ENCODE measurements at regions not wholly inside any gene's neighbourhood (a gene's known extent, or its start where the extent isn't known, plus 50 kb on each side); places are given as distances from the start of the nearest gene placed in this dataset.
A peak's percentile ranks its signal among the peaks of the same experiment; 100 is the strongest.

DNA sequence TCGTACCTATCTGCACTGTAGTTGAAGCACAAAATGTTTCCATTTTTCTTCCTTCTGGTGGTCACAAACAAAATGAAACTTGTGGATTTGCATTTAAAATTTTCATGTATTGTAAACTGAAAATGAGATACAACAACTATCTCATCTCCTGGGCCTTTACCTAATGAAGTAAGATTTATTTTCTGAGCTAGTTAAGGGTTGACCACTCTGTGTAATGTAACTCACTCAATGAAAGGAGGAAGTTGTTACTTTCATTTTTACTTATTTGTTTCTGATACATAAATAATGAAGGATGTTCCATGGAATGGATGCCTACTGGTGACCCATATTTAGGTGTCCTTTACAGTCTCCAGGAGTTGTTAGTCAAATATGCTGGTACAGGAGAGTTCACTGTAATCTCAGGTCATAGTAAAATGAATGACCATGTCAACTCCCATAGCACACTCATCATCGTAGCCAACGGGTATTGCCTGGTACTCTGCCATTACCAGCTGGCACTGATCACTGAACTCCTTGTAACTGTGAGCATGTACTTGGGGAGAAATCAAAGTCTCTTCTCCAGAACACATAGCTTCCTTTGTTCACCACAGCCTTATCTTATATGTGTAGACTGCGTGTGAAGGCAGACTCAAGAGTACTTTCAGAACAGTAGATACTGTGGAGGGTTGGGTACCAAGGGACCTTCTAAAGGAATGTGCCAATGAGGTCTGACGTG is 474.2 kb upstream of the ROBO2 start:
- no peaks in the 10 kb centered on the region for H3K27me3 ChIP-seq (ENCODE audit: low read length)
- H3K79me2 ChIP-seq (ENCODE audit: low read length), result no peaks in the 10 kb centered on the region
- H3K4me2 ChIP-seq (ENCODE audit: low read depth, low read length, poor library complexity, severe bottlenecking), result no peak overlapping the region
- H3K9ac ChIP-seq (ENCODE audit: low read length), result no peak overlapping the region
- no peaks in the 10 kb centered on the region for H4K20me1 ChIP-seq (ENCODE audit: insufficient read depth, low read depth, low read length)
- H3K9me3 ChIP-seq (ENCODE audit: low read length), result no peaks in the 10 kb centered on the region
- H2AFZ ChIP-seq (ENCODE audit: low read length), result no peak overlapping the region
- DNase-seq, result no peak
- H3K36me3 ChIP-seq (ENCODE audit: insufficient read depth, low read length), result no peaks in the 10 kb centered on the region
- H3K9me2 ChIP-seq (replicated peaks; ENCODE audit: insufficient read depth, low read length), result no peaks in the 10 kb centered on the region
- H3K4me1 ChIP-seq (ENCODE audit: low read length), result no peaks in the 10 kb centered on the region
- no peak overlapping the region for H3K27ac ChIP-seq (ENCODE audit: low read length)
- no peak overlapping the region for H3K4me3 ChIP-seq (ENCODE audit: low read length)

DNA sequence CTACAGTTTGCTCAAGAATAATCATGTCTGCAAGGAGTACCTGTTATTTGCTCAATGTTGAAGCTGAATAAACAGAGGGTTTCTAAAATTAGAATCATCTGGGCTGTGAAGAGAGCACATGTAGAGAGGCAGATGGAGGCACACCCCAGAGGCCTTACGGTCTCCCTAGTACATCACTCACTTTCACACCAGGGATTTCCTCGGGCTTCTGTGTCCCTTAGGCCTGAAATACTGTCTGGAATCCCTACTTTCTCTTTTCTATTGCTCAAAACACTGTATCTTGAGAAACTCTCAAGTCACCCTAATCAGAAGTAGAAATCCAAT is 473.7 kb upstream of the ROBO2 start:
- DNase-seq, result no peak
- no peak overlapping the region for H2AFZ ChIP-seq (ENCODE audit: low read length)

DNA sequence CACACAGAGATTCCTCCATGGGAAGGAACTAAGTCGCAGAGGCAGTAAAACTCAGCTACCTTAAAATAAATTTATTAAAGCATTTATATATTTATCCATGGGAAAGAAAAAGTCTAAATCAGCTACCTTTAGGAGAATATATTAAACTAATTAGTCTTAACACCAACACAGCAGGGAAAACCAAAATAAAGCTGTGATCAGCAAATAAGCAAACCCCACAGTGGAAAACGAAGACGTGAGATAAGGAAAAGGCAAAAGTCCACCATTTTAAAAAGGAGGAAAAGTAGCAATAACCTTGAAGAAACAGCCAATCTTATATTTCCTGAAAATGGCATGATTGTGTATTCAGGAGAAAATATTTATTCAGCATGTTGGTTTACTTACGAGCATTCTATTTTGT is 473.0 kb upstream of the ROBO2 start:
- H3K4me2 ChIP-seq (ENCODE audit: low read depth, low read length, poor library complexity, severe bottlenecking), result no peak overlapping the region
- no peaks in the 10 kb centered on the region for H3K9me2 ChIP-seq (replicated peaks; ENCODE audit: insufficient read depth, low read length)
- no peak overlapping the region for H3K27ac ChIP-seq (ENCODE audit: low read length)
- no peaks in the 10 kb centered on the region for H3K9me3 ChIP-seq (ENCODE audit: low read length)
- no peaks in the 10 kb centered on the region for H3K36me3 ChIP-seq (ENCODE audit: insufficient read depth, low read length)
- no peaks in the 10 kb centered on the region for H3K4me1 ChIP-seq (ENCODE audit: low read length)
- no peaks in the 10 kb centered on the region for H4K20me1 ChIP-seq (ENCODE audit: insufficient read depth, low read depth, low read length)
- DNase-seq, result no peak
- no peaks in the 10 kb centered on the region for H3K79me2 ChIP-seq (ENCODE audit: low read length)
- no peaks in the 10 kb centered on the region for H3K27me3 ChIP-seq (ENCODE audit: low read length)
- H3K4me3 ChIP-seq (ENCODE audit: low read length), result no peak overlapping the region
- H2AFZ ChIP-seq (ENCODE audit: low read length), result no peak overlapping the region
- H3K9ac ChIP-seq (ENCODE audit: low read length), result no peak overlapping the region

More for the DNA sequence above, 473.7 kb upstream of the ROBO2 start:
- Histone ChIP-seq H3K79me2 (ENCODE audit: low read length) (no peaks in the 10 kb centered on the region), H3K9me2 (replicated peaks; ENCODE audit: insufficient read depth, low read length) (no peaks in the 10 kb centered on the region), H4K20me1 (ENCODE audit: insufficient read depth, low read depth, low read length) (no peaks in the 10 kb centered on the region), H3K9ac (ENCODE audit: low read length) (no peak overlapping the region), H3K4me3 (ENCODE audit: low read length) (no peak overlapping the region), H3K9me3 (ENCODE audit: low read length) (no peaks in the 10 kb centered on the region), H3K4me1 (ENCODE audit: low read length) (no peaks in the 10 kb centered on the region), H3K36me3 (ENCODE audit: insufficient read depth, low read length) (no peaks in the 10 kb centered on the region), H3K27ac (ENCODE audit: low read length) (no peak overlapping the region), H3K27me3 (ENCODE audit: low read length) (no peaks in the 10 kb centered on the region), H3K4me2 (ENCODE audit: low read depth, low read length, poor library complexity, severe bottlenecking) (no peak overlapping the region)

DNA sequence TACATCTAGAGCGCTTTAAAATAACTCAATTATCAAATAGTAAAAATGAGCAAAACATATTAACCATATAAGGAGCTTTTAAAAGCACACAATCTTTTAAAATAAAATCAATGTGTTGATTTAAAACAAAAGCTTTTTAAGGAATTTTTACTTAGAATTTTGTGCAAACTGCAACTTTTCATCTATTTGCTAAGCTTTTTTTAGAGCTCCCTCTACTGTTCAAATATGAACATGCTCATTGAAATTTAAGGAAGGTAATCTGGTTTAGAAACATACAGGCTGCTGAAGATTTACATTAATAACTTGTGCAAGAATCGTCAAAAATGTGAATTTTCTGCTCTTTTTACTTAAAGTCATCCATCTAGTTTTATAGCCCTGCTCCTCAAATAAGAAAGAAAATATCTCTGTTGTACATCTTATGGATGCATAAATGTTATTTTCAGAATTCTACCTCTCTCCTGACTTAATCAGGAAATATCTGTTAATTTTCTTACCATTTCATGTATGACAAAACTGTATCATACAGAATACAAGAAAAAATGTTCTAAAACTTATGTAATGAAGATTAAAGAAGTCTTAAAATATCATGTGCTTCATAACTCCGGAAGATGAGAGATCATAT is 469.4 kb upstream of the ROBO2 start:
- H3K9me2 ChIP-seq (replicated peaks; ENCODE audit: insufficient read depth, low read length), result no peaks in the 10 kb centered on the region
- H3K27me3 ChIP-seq (ENCODE audit: low read length), result no peaks in the 10 kb centered on the region
- H3K4me3 ChIP-seq (ENCODE audit: low read length), result no peak overlapping the region
- H3K4me1 ChIP-seq (ENCODE audit: low read length), result no peaks in the 10 kb centered on the region
- no peak overlapping the region for H2AFZ ChIP-seq (ENCODE audit: low read length)
- no peaks in the 10 kb centered on the region for H3K36me3 ChIP-seq (ENCODE audit: insufficient read depth, low read length)
- no peaks in the 10 kb centered on the region for H4K20me1 ChIP-seq (ENCODE audit: insufficient read depth, low read depth, low read length)
- no peaks in the 10 kb centered on the region for H3K9me3 ChIP-seq (ENCODE audit: low read length)
- DNase-seq, result peak; percentile 64
- no peaks in the 10 kb centered on the region for H3K79me2 ChIP-seq (ENCODE audit: low read length)
- no peak overlapping the region for H3K9ac ChIP-seq (ENCODE audit: low read length)
- no peak overlapping the region for H3K4me2 ChIP-seq (ENCODE audit: low read depth, low read length, poor library complexity, severe bottlenecking)
- no peak overlapping the region for H3K27ac ChIP-seq (ENCODE audit: low read length)

DNA sequence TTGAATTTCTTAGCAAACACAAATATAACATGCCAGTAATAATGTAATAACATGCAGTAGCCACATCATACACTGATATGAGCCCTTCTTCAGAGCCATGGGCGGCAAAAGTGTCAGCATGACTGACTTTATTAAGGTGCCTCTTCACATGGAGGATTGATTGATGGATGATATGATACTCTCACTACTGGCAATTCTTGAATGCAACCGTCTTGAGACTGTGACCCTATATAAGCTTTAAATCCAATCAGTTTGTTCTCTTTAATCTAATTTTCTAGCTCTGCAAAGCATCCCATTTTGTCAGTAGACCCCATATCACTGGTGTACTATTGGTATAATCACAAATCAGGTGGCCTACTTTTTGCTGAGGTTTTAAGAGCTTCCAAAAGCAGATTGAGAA is 463.7 kb upstream of the ROBO2 start:
- Histone ChIP-seq H3K9me3 (ENCODE audit: low read length) (no peaks in the 10 kb centered on the region), H3K4me1 (ENCODE audit: low read length) (no peaks in the 10 kb centered on the region), H2AFZ (ENCODE audit: low read length) (no peak overlapping the region), H3K4me2 (ENCODE audit: low read depth, low read length, poor library complexity, severe bottlenecking) (no peak overlapping the region), H3K9ac (ENCODE audit: low read length) (no peak overlapping the region), H3K36me3 (ENCODE audit: insufficient read depth, low read length) (no peaks in the 10 kb centered on the region), H3K4me3 (ENCODE audit: low read length) (no peak overlapping the region), H3K27me3 (ENCODE audit: low read length) (no peaks in the 10 kb centered on the region), H4K20me1 (ENCODE audit: insufficient read depth, low read depth, low read length) (no peaks in the 10 kb centered on the region), H3K27ac (ENCODE audit: low read length) (no peak overlapping the region), H3K9me2 (replicated peaks; ENCODE audit: insufficient read depth, low read length) (no peaks in the 10 kb centered on the region), H3K79me2 (ENCODE audit: low read length) (no peaks in the 10 kb centered on the region)
- DNase-seq, result no peak

DNA sequence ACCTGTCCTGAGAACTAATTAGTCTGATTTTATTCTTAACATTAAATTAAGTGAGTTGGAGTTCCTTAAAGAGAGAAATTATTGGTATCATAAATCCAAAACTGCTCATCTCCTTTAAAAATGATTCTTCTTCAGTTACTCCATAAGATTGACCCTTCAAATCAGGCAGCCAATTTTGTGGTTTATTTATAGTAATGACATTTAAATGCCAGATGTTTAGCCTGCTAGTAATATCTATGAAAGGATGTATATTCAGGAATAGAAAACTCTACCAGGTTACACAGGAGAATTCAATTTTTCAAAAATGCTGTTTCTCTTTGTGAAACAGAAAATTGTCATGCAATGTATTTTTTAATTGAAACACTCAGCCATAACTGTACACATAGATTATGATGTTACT is 457.8 kb upstream of the ROBO2 start:
- Histone ChIP-seq H3K4me1 (ENCODE audit: low read length) (no peaks in the 10 kb centered on the region), H3K27ac (ENCODE audit: low read length) (no peak overlapping the region), H3K9ac (ENCODE audit: low read length) (no peak overlapping the region), H3K4me3 (ENCODE audit: low read length) (no peak overlapping the region), H3K9me3 (ENCODE audit: low read length) (no peaks in the 10 kb centered on the region), H3K9me2 (replicated peaks; ENCODE audit: insufficient read depth, low read length) (no peaks in the 10 kb centered on the region), H3K27me3 (ENCODE audit: low read length) (no peaks in the 10 kb centered on the region), H3K4me2 (ENCODE audit: low read depth, low read length, poor library complexity, severe bottlenecking) (no peak overlapping the region), H4K20me1 (ENCODE audit: insufficient read depth, low read depth, low read length) (no peaks in the 10 kb centered on the region), H3K36me3 (ENCODE audit: insufficient read depth, low read length) (no peaks in the 10 kb centered on the region), H3K79me2 (ENCODE audit: low read length) (no peaks in the 10 kb centered on the region), H2AFZ (ENCODE audit: low read length) (no peak overlapping the region)
- no peak for DNase-seq

DNA sequence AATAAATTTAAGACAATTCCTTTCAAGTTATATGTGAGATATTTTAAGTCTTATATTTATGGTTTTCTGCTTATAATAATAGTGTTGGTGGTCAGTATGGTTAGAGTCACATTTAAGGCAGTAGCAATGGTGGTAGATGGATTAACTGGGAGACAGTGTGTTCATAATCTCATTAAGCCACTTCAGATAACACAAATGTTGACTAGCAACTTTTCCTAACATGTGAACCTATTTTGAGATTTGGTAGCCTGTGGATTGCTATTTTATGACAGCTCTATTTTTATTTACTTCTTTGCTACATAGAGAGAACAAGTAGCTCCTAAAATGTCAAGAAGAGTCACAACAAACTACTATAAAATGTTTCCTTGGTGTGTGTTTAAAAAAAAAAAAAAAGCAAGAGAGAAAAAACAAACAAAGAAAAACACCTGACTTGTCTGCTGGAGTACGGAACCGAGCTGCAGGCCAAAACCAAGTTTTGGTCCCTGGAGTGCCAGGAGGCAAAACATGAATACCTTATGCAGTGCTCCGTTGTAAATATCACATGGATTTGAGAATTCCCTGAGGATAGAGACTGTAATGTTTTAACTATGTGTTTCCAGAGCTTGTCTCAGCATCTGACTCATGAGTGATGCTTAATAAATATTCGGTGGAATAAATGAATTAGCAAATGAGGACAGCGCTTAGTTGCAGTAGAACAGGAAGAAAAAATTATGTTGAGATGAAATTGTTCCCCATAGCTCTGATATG is 457.1 kb upstream of the ROBO2 start:
- H3K9me2 ChIP-seq (replicated peaks; ENCODE audit: insufficient read depth, low read length), result no peaks in the 10 kb centered on the region
- no peak overlapping the region for H2AFZ ChIP-seq (ENCODE audit: low read length)
- no peak overlapping the region for H3K9ac ChIP-seq (ENCODE audit: low read length)
- H3K27ac ChIP-seq (ENCODE audit: low read length), result no peak overlapping the region
- no peaks in the 10 kb centered on the region for H3K27me3 ChIP-seq (ENCODE audit: low read length)
- no peaks in the 10 kb centered on the region for H3K4me1 ChIP-seq (ENCODE audit: low read length)
- no peak overlapping the region for H3K4me2 ChIP-seq (ENCODE audit: low read depth, low read length, poor library complexity, severe bottlenecking)
- no peak overlapping the region for H3K4me3 ChIP-seq (ENCODE audit: low read length)
- H3K9me3 ChIP-seq (ENCODE audit: low read length), result no peaks in the 10 kb centered on the region
- H3K36me3 ChIP-seq (ENCODE audit: insufficient read depth, low read length), result no peaks in the 10 kb centered on the region
- H3K79me2 ChIP-seq (ENCODE audit: low read length), result no peaks in the 10 kb centered on the region
- DNase-seq, result no peak
- H4K20me1 ChIP-seq (ENCODE audit: insufficient read depth, low read depth, low read length), result no peaks in the 10 kb centered on the region

DNA sequence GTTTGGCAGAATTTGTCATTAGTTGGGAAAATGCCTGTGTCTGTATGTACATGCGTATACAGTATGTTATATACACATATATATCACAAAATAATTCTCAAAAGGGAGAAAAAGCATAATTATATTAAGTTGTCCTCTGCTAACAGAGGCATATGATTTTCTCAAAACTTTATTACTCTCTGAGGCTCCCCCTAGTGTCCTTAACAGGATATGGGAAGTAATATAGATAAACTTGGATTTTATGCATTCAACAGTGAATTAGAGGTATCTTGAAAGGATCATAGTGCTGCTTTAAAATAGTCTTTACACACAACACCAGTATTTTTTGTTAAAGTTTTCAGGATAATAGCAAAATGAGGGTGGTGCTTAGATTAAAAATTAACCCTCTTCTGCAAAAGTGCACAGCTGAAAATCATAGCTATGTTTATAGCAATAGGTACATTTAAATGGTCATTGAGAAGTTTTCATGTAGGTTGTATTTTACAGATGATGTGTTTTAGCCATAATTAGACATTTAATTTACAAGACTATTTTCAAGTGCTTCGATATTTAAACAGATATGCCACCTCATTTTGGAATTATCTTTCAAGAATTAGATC is 454.0 kb upstream of the ROBO2 start:
- H3K36me3 ChIP-seq (ENCODE audit: insufficient read depth, low read length), result no peaks in the 10 kb centered on the region
- H3K4me2 ChIP-seq (ENCODE audit: low read depth, low read length, poor library complexity, severe bottlenecking), result no peak overlapping the region
- H3K27ac ChIP-seq (ENCODE audit: low read length), result no peak overlapping the region
- no peaks in the 10 kb centered on the region for H3K79me2 ChIP-seq (ENCODE audit: low read length)
- no peaks in the 10 kb centered on the region for H3K9me2 ChIP-seq (replicated peaks; ENCODE audit: insufficient read depth, low read length)
- no peaks in the 10 kb centered on the region for H3K27me3 ChIP-seq (ENCODE audit: low read length)
- H2AFZ ChIP-seq (ENCODE audit: low read length), result no peak overlapping the region
- no peaks in the 10 kb centered on the region for H3K4me1 ChIP-seq (ENCODE audit: low read length)
- no peaks in the 10 kb centered on the region for H3K9me3 ChIP-seq (ENCODE audit: low read length)
- DNase-seq, result peak; percentile 68
- no peaks in the 10 kb centered on the region for H4K20me1 ChIP-seq (ENCODE audit: insufficient read depth, low read depth, low read length)
- H3K9ac ChIP-seq (ENCODE audit: low read length), result no peak overlapping the region
- H3K4me3 ChIP-seq (ENCODE audit: low read length), result no peak overlapping the region
